ENCODE measurements at regions not wholly inside any gene's neighbourhood (a gene's known extent, or its start where the extent isn't known, plus 50 kb on each side); places are given as distances from the start of the nearest gene placed in this dataset.

- H3K9me3 ChIP-seq: peaks cover 0 to 4% (median 2%) of the 10 kb centered on the region in 4 donors
- DNase-seq: no peak
- WGBS, 2 donors: 83 to 90% methylated on average over 3 of the region's 3 CpGs
- no peaks in the 10 kb centered on the region for H3K36me3 ChIP-seq
- H3K27ac ChIP-seq: no peak overlapping the region
- no peaks in the 10 kb centered on the region for H3K27me3 ChIP-seq
- no peak for TF ChIP-seq EP300 (IDR thresholded peaks at IDR 0.05)
- no peak for TF ChIP-seq POLR2A (IDR thresholded peaks at IDR 0.05)
- TF ChIP-seq POLR2AphosphoS5 (IDR thresholded peaks at IDR 0.05): no peak
- no peak for TF ChIP-seq CTCF (IDR thresholded peaks at IDR 0.05)
- no peak overlapping the region for H3K4me3 ChIP-seq
- no peaks in the 10 kb centered on the region for H3K4me1 ChIP-seq
- intact Hi-C loops (cut with DNase I): no loop called here
Measured at GRCh38 chr2:57552885-57553284, 493.7 kb upstream of the VRK2 start.

GRCh38 chr2:57554348-57554747 lies 492.3 kb upstream of the VRK2 start:
- no peaks in the 10 kb centered on the region for H3K36me3 ChIP-seq
- TF ChIP-seq POLR2AphosphoS5 (IDR thresholded peaks at IDR 0.05): no peak
- TF ChIP-seq POLR2A (IDR thresholded peaks at IDR 0.05): no peak
- TF ChIP-seq EP300 (IDR thresholded peaks at IDR 0.05): no peak
- TF ChIP-seq CTCF (IDR thresholded peaks at IDR 0.05): no peak
- DNase-seq: no peak
- peaks cover 0 to 4% (median 2%) of the 10 kb centered on the region in 4 donors for H3K9me3 ChIP-seq
- H3K27ac ChIP-seq: no peak overlapping the region
- no peaks in the 10 kb centered on the region for H3K4me1 ChIP-seq
- H3K27me3 ChIP-seq: no peaks in the 10 kb centered on the region
- intact Hi-C loops (cut with DNase I): no loop called here
- no peak overlapping the region for H3K4me3 ChIP-seq

- no peak for TF ChIP-seq POLR2A (IDR thresholded peaks at IDR 0.05)
- TF ChIP-seq POLR2AphosphoS5 (IDR thresholded peaks at IDR 0.05): no peak
- no peak for TF ChIP-seq CTCF (IDR thresholded peaks at IDR 0.05)
- TF ChIP-seq EP300 (IDR thresholded peaks at IDR 0.05): no peak
- Histone ChIP-seq H3K36me3 (no peaks in the 10 kb centered on the region), H3K4me1 (no peaks in the 10 kb centered on the region), H3K27ac (no peak overlapping the region), H3K4me3 (no peak overlapping the region), H3K9me3 (peaks cover 0 to 3% (median 1%) of the 10 kb centered on the region in 4 donors), H3K27me3 (no peaks in the 10 kb centered on the region)
- no peak for DNase-seq
- WGBS, 2 donors: 80 to 84% methylated on average over 5 of the region's 5 CpGs
- intact Hi-C loops (cut with DNase I): no loop called here
Measured at GRCh38 chr2:57558312-57558711, 488.3 kb upstream of the VRK2 start.

- intact Hi-C loops (cut with DNase I): no loop called here
- Histone ChIP-seq H3K36me3 (no peaks in the 10 kb centered on the region), H3K4me3 (no peak overlapping the region), H3K4me1 (no peaks in the 10 kb centered on the region), H3K27ac (no peak overlapping the region), H3K9me3 (no peaks in the 10 kb centered on the region), H3K27me3 (no peaks in the 10 kb centered on the region)
- TF ChIP-seq CTCF (IDR thresholded peaks at IDR 0.05): no peak
- no peak for TF ChIP-seq POLR2AphosphoS5 (IDR thresholded peaks at IDR 0.05)
- TF ChIP-seq POLR2A (IDR thresholded peaks at IDR 0.05): no peak
- TF ChIP-seq EP300 (IDR thresholded peaks at IDR 0.05): no peak
- WGBS, 2 donors: 57 to 69% methylated on average over 1 of the region's 1 CpG
- DNase-seq: no peak
Measured at GRCh38 chr2:57562495-57562894, 484.1 kb upstream of the VRK2 start.

- Histone ChIP-seq H3K9me3 (no peaks in the 10 kb centered on the region), H3K27ac (no peak overlapping the region), H3K4me3 (no peak overlapping the region), H3K27me3 (no peaks in the 10 kb centered on the region), H3K4me1 (no peaks in the 10 kb centered on the region), H3K36me3 (no peaks in the 10 kb centered on the region)
- no peak for TF ChIP-seq POLR2AphosphoS5 (IDR thresholded peaks at IDR 0.05)
- no peak for TF ChIP-seq EP300 (IDR thresholded peaks at IDR 0.05)
- no peak for TF ChIP-seq CTCF (IDR thresholded peaks at IDR 0.05)
- no peak for TF ChIP-seq POLR2A (IDR thresholded peaks at IDR 0.05)
- 72 to 79% methylated on average over 3 of the region's 3 CpGs for WGBS, 2 donors
- intact Hi-C loops (cut with DNase I): no loop called here
- DNase-seq: no peak
Measured at GRCh38 chr2:57563015-57563414, 483.6 kb upstream of the VRK2 start.
